GM06990 (cell line): ENCODE measurements at regions not wholly inside any gene's neighbourhood (a gene's known extent, or its start where the extent isn't known, plus 50 kb on each side); places are given as distances from the start of the nearest gene placed in this dataset.

Experiments used
- DNase-seq: peaks from one replicate; pipeline ENCODE4 v3.0.0-alpha.2; 2011; ENCODE audit not compliant: insufficient read length; ENCODE audit errors: extremely low read depth
- H3K27me3 ChIP-seq: replicated peaks from 2 replicates; pipeline ENCODE4 v1.6.0; 2011; ENCODE audit warnings: low read length; ENCODE audit not compliant: control insufficient read depth, insufficient read depth
- H3K36me3 ChIP-seq: 2 replicates; pipeline ENCODE4 v1.5.1; 2011; ENCODE audit warnings: low read length; ENCODE audit not compliant: control insufficient read depth, insufficient read depth
- H3K4me3 ChIP-seq: replicated peaks from 2 replicates; pipeline ENCODE4 v1.5.1; 2011; ENCODE audit warnings: low read depth, mild to moderate bottlenecking, control low read depth, low read length
- TF ChIP-seq, protein P1 (sequence below): IDR thresholded peaks from 2 replicates; pipeline ENCODE4 v1.5.1; 2011; ENCODE audit warnings: low read length, control low read depth, mild to moderate bottlenecking, inconsistent platforms; ENCODE audit not compliant: insufficient read depth, poor library complexity, severe bottlenecking

DNA sequence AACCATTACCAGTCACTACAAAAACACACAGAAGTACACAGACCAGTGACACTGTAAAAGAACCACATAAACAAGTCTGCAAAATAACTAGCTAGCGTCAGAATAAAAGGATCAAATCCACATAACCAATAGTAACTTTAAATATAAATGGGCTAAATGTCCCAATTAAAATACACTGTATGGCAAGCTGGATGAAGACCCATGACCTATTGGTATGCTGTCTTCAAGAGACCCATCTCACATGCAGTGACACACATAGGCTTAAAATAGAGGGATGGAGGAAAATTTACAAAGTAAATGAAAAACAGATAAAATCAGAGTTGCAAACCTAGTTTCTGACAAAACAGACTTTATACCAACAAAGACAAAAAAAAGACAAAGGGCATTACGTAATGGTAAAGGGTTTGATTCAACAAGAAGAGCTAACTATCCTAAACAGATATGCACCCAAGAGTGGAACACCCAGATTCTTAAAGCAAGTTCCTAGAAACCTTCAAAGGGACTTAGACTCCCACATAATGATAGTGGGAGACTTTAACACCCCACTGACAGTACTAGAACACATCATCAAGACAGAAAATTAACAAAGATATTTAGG is 196.9 kb downstream of the TBX15 start:
- H3K27me3 ChIP-seq, result no peaks in the 10 kb centered on the region
- TF ChIP-seq, protein P1, sequence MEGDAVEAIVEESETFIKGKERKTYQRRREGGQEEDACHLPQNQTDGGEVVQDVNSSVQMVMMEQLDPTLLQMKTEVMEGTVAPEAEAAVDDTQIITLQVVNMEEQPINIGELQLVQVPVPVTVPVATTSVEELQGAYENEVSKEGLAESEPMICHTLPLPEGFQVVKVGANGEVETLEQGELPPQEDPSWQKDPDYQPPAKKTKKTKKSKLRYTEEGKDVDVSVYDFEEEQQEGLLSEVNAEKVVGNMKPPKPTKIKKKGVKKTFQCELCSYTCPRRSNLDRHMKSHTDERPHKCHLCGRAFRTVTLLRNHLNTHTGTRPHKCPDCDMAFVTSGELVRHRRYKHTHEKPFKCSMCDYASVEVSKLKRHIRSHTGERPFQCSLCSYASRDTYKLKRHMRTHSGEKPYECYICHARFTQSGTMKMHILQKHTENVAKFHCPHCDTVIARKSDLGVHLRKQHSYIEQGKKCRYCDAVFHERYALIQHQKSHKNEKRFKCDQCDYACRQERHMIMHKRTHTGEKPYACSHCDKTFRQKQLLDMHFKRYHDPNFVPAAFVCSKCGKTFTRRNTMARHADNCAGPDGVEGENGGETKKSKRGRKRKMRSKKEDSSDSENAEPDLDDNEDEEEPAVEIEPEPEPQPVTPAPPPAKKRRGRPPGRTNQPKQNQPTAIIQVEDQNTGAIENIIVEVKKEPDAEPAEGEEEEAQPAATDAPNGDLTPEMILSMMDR, result no peak
- no peak overlapping the region for H3K4me3 ChIP-seq
- DNase-seq, result no peak
- H3K36me3 ChIP-seq, result no peaks in the 10 kb centered on the region

DNA sequence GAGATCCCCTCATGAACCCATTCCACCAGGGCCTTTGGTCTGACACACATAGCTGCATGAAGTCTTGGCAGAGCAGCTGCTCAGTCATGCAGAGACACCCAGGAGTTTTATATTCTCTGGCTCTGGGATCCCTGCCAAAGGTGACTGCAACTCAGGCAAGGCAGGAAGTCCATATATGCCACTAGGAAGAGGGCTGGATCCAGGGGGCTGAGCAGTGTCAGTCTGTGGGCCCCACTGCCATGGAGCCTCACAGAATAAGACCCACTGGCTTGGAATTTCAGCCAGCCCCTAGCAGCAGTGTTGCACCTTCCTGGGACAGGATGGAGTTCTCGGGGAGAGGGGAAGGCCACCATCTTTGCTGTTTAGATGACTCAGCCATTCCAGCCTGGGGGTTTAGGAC is 199.7 kb downstream of the TBX15 start:
- no peak overlapping the region for H3K4me3 ChIP-seq
- no peak for DNase-seq
- H3K27me3 ChIP-seq, result no peaks in the 10 kb centered on the region
- H3K36me3 ChIP-seq, result no peaks in the 10 kb centered on the region
- TF ChIP-seq, protein P1, result no peak

DNA sequence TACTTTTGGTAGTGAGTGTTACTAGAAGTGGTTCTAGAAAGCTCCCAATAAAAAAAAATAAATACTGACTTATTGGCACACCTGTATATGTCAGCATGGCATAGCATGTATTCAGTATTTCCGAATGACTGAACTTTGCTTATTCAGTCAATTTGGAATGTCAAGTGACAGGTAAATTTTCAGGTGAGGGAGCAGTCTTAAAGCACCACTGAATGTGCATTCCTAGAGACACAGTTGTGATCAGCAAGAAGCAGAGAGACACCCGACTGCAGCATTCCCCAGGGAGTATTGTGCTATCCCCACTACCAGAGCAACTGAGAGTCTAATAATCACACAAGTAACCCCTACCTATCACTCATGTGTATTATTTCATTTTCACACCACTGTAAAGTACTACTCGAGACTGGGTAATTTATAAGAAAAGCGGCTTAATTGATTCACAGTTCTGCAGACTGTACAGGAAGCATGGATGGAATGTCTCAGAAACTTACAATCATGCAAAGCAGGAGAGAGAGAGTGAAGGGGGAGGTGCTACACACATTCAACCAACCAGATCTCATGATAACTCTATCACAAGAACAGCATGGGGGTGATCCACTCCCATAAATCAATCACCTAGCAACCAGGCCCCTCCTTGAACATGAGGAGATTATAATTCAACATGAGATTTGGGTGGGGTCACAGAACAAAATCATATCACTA is 201.5 kb downstream of the TBX15 start:
- DNase-seq, result no peak
- no peak overlapping the region for H3K4me3 ChIP-seq
- no peaks in the 10 kb centered on the region for H3K27me3 ChIP-seq
- H3K36me3 ChIP-seq, result no peaks in the 10 kb centered on the region
- TF ChIP-seq, protein P1, result no peak

DNA sequence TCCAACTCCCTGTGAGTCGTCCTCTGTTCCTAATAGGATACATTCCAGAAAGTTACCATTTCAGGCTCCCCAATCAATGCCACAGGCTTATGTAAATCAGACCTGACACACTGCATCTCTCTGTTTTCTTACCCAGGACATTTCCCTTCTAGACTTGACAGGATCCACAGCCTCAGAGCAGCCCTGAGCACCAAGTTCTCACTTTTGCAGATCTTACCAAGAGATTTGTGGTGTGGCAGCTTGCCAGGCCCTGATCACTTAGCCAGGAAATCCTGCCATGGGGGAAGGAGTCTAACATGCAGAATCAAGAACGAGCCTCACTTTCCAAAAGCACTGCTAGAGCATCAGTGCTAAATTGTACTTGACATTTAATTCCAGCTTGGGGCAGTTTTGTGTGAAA is 202.9 kb downstream of the TBX15 start:
- TF ChIP-seq, protein P1, result no peak
- no peaks in the 10 kb centered on the region for H3K36me3 ChIP-seq
- H3K4me3 ChIP-seq, result no peak overlapping the region
- no peak for DNase-seq
- no peaks in the 10 kb centered on the region for H3K27me3 ChIP-seq

DNA sequence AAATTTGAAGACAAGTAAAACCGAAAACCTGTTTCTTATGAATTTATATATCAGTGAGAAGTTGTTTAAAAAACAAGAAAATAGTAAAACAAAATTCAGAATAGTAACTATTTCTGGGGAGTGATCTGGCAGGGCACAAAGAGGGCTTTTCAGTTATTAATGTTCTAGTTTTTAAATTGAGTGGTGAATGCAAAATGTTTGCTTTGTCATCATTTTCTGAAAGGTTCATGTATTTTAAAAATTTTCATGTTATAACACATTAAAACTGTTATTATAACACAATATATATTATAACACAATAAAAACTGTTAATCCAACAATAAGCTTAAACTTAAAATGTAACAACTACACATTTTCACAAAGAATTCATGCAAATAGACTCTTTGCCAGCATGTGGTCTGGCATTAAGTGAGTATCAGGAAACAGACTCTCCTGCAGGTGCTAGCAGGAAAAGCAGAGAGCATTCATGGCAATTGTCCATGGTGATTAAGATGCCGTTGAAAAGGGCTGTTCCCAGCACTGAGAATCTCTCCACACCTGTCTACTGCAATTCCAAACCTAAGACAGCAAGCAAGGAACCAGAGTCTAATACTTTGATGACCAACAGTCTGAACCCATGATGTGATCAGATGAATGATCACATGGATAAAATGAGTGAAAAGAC is 204.9 kb downstream of the TBX15 start:
- no peak overlapping the region for H3K4me3 ChIP-seq
- no peaks in the 10 kb centered on the region for H3K27me3 ChIP-seq
- TF ChIP-seq, protein P1, result no peak
- no peak for DNase-seq
- H3K36me3 ChIP-seq, result no peaks in the 10 kb centered on the region
